ENCODE measurements at regions not wholly inside any gene's neighbourhood (a gene's known extent, or its start where the extent isn't known, plus 50 kb on each side); places are given as distances from the start of the nearest gene placed in this dataset.

- TF ChIP-seq SPI1 (IDR thresholded peaks at IDR 0.05; ENCODE audit: low read depth, low read length) (no peak), POLR2A (IDR thresholded peaks at IDR 0.05; ENCODE audit: low read depth, low read length) (no peak), POU2F2 (IDR thresholded peaks at IDR 0.05; ENCODE audit: low read depth, low read length) (no peak), TAF1 (IDR thresholded peaks at IDR 0.05; ENCODE audit: low read depth, low read length) (no peak), POLR2AphosphoS5 (IDR thresholded peaks at IDR 0.05; ENCODE audit: low read depth, low read length) (no peak), PAX5 (IDR thresholded peaks at IDR 0.05; ENCODE audit: insufficient read depth, low read length, severe bottlenecking) (no peak)
Measured at GRCh38 chr11:21806947-21807346, 385.9 kb upstream of the ANO5 start.
